SIG-M5 treated with dmso at 0.1 percent for 504 hours (cell line): ENCODE measurements at regions not wholly inside any gene's neighbourhood (a gene's known extent, or its start where the extent isn't known, plus 50 kb on each side); places are given as distances from the start of the nearest gene placed in this dataset.

Source experiments
- DNase-seq: peaks from one replicate; lab custom pipeline; 2025; ENCODE audit not compliant: unreplicated experiment; lab: John Stamatoyannopoulos, UW

- DNase-seq, result no peak
Measured at GRCh38 chr13:84418041-84418440, 535.8 kb upstream of the SLITRK1 start.

- no peak for DNase-seq
Measured at GRCh38 chr13:84417416-84417815, 535.1 kb upstream of the SLITRK1 start.

- no peak for DNase-seq
Measured at GRCh38 chr13:84413016-84413415, 530.7 kb upstream of the SLITRK1 start.

GRCh38 chr13:84405286-84405685, 523.0 kb upstream of the SLITRK1 start:
- DNase-seq, result no peak

GRCh38 chr13:84400706-84401105, 518.4 kb upstream of the SLITRK1 start:
- DNase-seq, result no peak

GRCh38 chr13:84399320-84400085, 517.2 kb upstream of the SLITRK1 start:
- no peak for DNase-seq

- no peak for DNase-seq
Measured at GRCh38 chr13:84393981-84394625, 511.8 kb upstream of the SLITRK1 start.

GRCh38 chr13:84380866-84381265, 498.6 kb upstream of the SLITRK1 start:
- DNase-seq, result no peak

GRCh38 chr13:84377106-84377505, 494.8 kb upstream of the SLITRK1 start:
- DNase-seq, result no peak

GRCh38 chr13:84366506-84366905, 484.2 kb upstream of the SLITRK1 start:
- no peak for DNase-seq

- DNase-seq, result no peak
Measured at GRCh38 chr13:84362777-84363176, 480.5 kb upstream of the SLITRK1 start.

GRCh38 chr13:84360822-84361221, 478.5 kb upstream of the SLITRK1 start:
- DNase-seq, result no peak

GRCh38 chr13:84358601-84359000, 476.3 kb upstream of the SLITRK1 start:
- no peak for DNase-seq

GRCh38 chr13:84352946-84353345, 470.7 kb upstream of the SLITRK1 start:
- no peak for DNase-seq

GRCh38 chr13:84339456-84339855, 457.2 kb upstream of the SLITRK1 start:
- DNase-seq, result no peak

GRCh38 chr13:84332346-84332745, 450.1 kb upstream of the SLITRK1 start:
- DNase-seq, result no peak

- DNase-seq, result no peak
Measured at GRCh38 chr13:84315527-84315926, 433.3 kb upstream of the SLITRK1 start.

GRCh38 chr13:84303035-84303434, 420.8 kb upstream of the SLITRK1 start:
- no peak for DNase-seq

GRCh38 chr13:84297251-84297650, 415.0 kb upstream of the SLITRK1 start:
- DNase-seq, result no peak

- no peak for DNase-seq
Measured at GRCh38 chr13:84296401-84296800, 414.1 kb upstream of the SLITRK1 start.

- no peak for DNase-seq
Measured at GRCh38 chr13:84294576-84294975, 412.3 kb upstream of the SLITRK1 start.

GRCh38 chr13:84290386-84290785, 408.1 kb upstream of the SLITRK1 start:
- no peak for DNase-seq

GRCh38 chr13:84279166-84279565, 396.9 kb upstream of the SLITRK1 start:
- no peak for DNase-seq
